PC-9 (cell line): ENCODE measurements at regions not wholly inside any gene's neighbourhood (a gene's known extent, or its start where the extent isn't known, plus 50 kb on each side); places are given as distances from the start of the nearest gene placed in this dataset.

Source experiments
- EZH2 ChIP-seq: fragments of 200-600 bp; sonication (generic); IDR thresholded peaks from 2 replicates; pipeline ENCODE4 v1.8.0; 2017; ENCODE audit warnings: antibody characterized with exemption, low read depth
- TF ChIP-seq, protein P1 (sequence below): fragments of 200-600 bp; sonication (generic); conservative IDR thresholded peaks from 2 replicates; pipeline ENCODE4 v1.6.1; 2017; ENCODE audit warnings: mixed run types, antibody characterized with exemption, mild to moderate bottlenecking, moderate library complexity

DNA sequence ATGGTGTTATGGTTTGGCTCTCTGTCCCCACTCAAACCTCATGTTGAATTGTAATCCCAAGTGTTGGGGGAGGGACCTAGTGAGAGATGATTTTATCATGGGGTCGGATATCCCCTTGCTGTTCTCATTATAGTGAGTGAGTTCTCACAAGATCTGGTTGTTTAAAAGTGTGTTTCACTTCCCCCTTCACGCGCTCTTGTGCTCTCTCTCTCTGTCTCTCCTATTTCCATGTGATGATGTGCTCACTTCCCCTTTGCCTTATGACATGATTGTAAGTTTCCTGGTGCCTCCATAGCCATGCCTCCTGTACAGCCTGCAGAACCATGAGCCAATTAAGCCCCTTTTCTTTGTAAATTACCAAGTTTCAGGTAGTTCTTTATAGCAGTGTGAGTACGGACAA is 765.1 kb downstream of the KCNA4 start:
- TF ChIP-seq, protein P1, sequence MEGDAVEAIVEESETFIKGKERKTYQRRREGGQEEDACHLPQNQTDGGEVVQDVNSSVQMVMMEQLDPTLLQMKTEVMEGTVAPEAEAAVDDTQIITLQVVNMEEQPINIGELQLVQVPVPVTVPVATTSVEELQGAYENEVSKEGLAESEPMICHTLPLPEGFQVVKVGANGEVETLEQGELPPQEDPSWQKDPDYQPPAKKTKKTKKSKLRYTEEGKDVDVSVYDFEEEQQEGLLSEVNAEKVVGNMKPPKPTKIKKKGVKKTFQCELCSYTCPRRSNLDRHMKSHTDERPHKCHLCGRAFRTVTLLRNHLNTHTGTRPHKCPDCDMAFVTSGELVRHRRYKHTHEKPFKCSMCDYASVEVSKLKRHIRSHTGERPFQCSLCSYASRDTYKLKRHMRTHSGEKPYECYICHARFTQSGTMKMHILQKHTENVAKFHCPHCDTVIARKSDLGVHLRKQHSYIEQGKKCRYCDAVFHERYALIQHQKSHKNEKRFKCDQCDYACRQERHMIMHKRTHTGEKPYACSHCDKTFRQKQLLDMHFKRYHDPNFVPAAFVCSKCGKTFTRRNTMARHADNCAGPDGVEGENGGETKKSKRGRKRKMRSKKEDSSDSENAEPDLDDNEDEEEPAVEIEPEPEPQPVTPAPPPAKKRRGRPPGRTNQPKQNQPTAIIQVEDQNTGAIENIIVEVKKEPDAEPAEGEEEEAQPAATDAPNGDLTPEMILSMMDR, result no peak
- no peak for TF ChIP-seq EZH2
